ENCODE measurements at regions not wholly inside any gene's neighbourhood (a gene's known extent, or its start where the extent isn't known, plus 50 kb on each side); places are given as distances from the start of the nearest gene placed in this dataset.
"Not testable (repeated sequence)": the region's sequence is repeated elsewhere in the genome, so short reads cannot be mapped to it uniquely, and the experiment has no call there.

DNA sequence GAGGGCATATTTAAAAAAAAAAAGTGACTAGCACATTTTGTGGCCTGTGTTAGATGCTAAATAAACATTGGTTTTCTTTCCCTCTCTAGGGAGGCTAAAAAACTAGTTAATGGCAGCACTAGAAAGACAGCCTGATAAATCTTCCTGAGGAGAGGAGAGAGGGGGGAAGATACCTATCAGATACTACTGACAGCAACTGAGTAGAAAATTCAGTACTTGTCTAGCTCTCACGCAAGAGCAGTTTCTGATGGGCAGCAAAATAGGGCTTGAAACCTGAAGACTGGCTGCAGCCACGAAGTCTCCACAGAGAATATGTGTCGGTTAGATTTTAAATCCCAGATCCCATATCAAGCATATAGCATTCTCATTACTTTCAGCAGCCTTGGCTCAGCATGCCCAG lies 388.2 kb downstream of the KCNA4 start:
- Histone ChIP-seq H3K9ac (ENCODE audit: low read depth, low read length) (no peak overlapping the region), H3K4me1 (ENCODE audit: insufficient read depth, low read length) (peaks cover 6% of the 10 kb centered on the region), H3K36me3 (ENCODE audit: insufficient read depth, low read length) (no peaks in the 10 kb centered on the region), H3K9me3 (ENCODE audit: control insufficient read depth, insufficient read depth, low read length) (no peaks in the 10 kb centered on the region)

DNA sequence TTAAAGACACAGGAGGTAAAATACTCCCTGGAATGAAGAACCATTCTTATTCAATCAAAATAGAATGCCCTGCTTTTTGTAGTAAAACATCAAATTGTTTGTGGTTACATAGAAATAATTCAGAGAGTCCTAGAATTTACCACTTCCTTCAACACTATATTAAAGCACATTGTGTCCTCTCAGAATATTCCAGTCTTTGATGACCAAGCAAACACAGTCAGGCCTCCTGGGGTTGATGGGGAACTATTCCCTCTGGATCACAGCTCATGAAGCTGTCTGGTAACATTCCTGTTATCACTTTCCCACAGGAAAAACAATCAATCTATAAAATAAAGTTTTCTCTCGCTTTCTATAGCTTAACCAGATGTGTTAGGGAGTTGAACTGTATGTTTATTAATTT lies 389.3 kb downstream of the KCNA4 start:
- Histone ChIP-seq H3K9me3 (ENCODE audit: control insufficient read depth, insufficient read depth, low read length) (no peaks in the 10 kb centered on the region), H3K9ac (ENCODE audit: low read depth, low read length) (no peak overlapping the region), H3K36me3 (ENCODE audit: insufficient read depth, low read length) (no peaks in the 10 kb centered on the region), H3K4me1 (ENCODE audit: insufficient read depth, low read length) (peaks cover 11% of the 10 kb centered on the region)

DNA sequence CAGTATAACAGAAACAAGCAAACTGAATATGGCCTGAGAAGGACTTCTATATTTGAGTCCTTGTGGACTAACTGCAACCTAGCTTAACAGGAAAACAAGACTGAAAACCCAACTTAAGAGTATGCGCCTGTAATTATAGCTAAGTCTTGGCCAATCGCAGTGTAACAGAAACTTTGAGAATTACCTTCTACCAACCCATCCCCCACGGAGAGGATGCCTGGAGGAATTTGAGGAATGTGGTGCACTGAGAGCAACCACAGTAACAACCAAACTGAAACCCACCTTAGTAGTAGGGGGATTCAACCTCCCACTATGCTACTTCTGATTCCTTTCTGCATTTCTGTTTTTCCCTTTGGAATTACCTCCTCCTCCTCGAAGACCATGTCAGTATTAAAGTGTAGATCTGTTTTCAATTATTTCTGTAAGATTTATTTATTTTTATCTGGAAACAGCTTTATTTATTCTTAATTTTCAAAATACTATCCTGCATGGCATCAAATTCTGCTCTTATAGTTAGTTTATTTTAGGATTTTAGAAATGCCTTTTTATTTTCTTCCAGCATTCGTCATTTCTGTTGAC lies 393.6 kb downstream of the KCNA4 start:
- H3K4me1 ChIP-seq (ENCODE audit: insufficient read depth, low read length), result peaks cover 7% of the 10 kb centered on the region
- no peak overlapping the region for H3K9ac ChIP-seq (ENCODE audit: low read depth, low read length)
- no peaks in the 10 kb centered on the region for H3K36me3 ChIP-seq (ENCODE audit: insufficient read depth, low read length)
- no peaks in the 10 kb centered on the region for H3K9me3 ChIP-seq (ENCODE audit: control insufficient read depth, insufficient read depth, low read length)

DNA sequence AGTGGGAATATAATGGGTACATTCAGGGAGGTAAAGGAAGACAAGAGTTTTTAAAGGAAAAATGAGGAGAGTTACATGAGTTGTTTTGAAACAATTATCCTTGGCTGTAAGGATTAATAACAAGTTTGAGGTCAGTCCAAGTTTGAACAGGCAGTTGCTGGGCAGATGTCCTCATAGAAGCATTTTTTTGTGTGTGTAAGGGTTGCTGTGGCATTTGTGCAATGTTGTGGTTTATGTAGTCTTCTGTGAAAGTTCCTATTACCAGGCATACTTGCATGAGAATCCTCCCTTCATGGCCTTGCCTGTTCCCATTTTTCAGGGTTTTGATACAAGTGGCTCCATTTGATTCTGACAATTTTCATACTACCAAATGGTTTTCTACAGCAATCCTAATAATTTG lies 400.2 kb downstream of the KCNA4 start:
- Histone ChIP-seq H3K4me1 (ENCODE audit: insufficient read depth, low read length) (no peaks in the 10 kb centered on the region), H3K9me3 (ENCODE audit: control insufficient read depth, insufficient read depth, low read length) (no peaks in the 10 kb centered on the region), H3K36me3 (ENCODE audit: insufficient read depth, low read length) (no peaks in the 10 kb centered on the region), H3K9ac (ENCODE audit: low read depth, low read length) (no peak overlapping the region)

DNA sequence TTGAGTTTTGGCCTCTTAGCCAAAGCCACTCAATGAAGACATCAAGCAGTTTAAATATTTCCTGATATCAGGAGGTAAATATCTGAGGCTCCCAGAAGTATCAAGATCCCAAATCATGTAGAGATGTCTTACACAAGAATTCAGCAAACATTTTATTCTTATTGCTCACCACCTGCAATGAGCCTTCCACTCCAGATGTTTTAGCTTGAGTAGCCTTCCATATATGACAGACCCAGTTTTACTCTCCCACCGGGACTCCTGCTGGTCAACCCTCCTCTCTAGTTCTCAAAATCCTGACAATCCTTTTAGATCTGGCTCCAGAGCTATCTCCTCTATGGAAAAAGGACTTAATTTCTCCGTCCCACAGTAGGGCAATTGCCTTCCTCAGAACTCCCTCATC lies 404.4 kb downstream of the KCNA4 start:
- H3K9ac ChIP-seq (ENCODE audit: low read depth, low read length), result no peak overlapping the region
- H3K9me3 ChIP-seq (ENCODE audit: control insufficient read depth, insufficient read depth, low read length), result no peaks in the 10 kb centered on the region
- H3K4me1 ChIP-seq (ENCODE audit: insufficient read depth, low read length), result no peaks in the 10 kb centered on the region
- H3K36me3 ChIP-seq (ENCODE audit: insufficient read depth, low read length), result no peaks in the 10 kb centered on the region

DNA sequence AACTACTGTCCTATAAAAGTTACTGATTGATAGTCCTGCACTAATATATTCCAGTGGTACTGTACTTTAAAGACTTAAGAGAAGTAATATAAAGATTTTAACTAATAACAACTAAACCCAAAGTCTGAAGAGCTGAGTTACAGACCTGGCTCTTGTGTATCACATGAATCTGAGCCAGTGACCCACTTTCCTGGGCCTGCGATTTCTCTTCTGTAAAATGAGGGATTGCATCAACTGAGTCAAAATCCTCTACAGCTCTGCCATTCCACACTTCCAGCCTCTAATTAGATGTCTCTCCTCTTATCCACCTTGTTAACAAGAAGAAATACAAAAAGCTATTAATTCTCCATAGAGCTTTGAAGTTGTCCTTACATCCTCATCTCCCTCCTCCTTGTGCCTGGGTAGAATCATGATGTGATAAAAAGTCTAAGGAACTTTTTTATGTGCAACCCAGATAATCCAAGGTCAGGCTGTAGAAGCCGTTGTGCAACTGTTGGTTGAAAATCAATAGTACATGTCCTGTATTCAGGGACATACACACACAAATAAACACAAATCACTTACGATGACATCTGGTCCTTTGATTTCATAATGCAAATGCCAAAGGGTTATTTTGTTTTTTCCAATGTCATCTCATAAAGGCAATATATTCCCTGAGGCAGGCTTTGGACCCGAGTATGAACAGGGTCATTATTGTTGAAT lies 410.3 kb downstream of the KCNA4 start:
- Histone ChIP-seq H3K36me3 (ENCODE audit: insufficient read depth, low read length) (no peaks in the 10 kb centered on the region), H3K4me1 (ENCODE audit: insufficient read depth, low read length) (no peaks in the 10 kb centered on the region), H3K9me3 (ENCODE audit: control insufficient read depth, insufficient read depth, low read length) (no peaks in the 10 kb centered on the region), H3K9ac (ENCODE audit: low read depth, low read length) (no peak overlapping the region)

DNA sequence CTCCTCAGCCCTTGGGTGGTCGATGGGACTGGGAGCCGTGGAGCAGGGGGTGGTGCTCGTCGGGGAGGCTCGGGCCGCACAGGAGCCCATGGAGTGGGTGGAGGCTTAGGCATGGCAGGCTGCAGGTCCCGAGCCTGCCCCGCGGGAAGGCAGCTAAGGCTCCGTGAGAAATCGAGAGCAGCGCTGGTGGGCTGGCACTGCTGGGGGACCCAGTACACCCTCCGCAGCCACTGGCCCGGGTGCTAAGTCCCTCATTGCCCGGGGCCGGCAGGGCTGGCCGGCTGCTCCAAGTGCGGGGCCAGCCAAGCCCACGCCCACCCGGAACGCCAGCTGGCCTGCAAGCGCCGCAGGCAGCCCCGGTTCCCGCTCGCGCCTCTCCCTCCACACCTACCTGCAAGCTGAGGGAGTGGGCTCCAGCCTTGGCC lies 416.7 kb downstream of the KCNA4 start:
- not testable (repeated sequence) for H3K4me1 ChIP-seq (ENCODE audit: insufficient read depth, low read length); H3K9me3 ChIP-seq (ENCODE audit: control insufficient read depth, insufficient read depth, low read length); H3K9ac ChIP-seq (ENCODE audit: low read depth, low read length); H3K36me3 ChIP-seq (ENCODE audit: insufficient read depth, low read length)

DNA sequence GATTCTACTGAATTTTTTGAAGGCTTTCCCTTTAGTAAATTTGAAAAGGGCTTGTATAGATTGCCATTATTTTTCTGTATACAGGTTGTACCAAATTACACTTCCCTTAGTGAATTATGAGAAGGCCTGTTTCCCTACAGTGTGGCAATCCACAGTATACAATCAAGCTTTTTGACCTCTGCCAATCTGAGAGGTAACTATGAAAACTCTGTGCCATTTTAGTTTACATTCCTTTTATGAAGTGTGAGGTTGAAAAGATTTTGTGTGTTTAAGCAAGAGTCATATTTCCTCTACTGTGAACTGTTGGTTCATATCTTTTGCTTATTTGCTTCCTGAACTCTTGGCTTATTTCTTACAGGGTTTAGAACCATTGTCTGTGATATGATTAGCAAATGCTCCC lies 432.5 kb downstream of the KCNA4 start:
- H3K9me3 ChIP-seq (ENCODE audit: control insufficient read depth, insufficient read depth, low read length), result no peaks in the 10 kb centered on the region
- no peak overlapping the region for H3K9ac ChIP-seq (ENCODE audit: low read depth, low read length)
- H3K4me1 ChIP-seq (ENCODE audit: insufficient read depth, low read length), result no peaks in the 10 kb centered on the region

DNA sequence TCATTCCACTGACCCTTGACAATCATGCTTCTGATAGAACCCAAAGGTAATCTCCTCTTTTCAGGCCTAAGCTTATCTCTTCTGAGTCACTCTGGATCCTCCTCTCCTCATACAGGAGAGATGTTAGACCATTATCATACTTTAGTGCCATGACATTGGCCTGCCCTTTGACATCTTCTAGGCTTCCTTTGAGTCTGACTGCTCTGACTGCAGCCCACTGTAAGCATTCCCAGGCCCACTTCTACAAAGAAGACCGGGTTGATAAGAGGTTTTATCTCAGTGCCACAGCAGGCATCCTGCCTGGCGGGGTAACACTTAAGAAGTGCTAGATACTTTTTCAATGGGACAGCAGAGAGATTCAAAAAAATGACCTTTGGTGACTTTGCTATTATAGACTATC lies 438.0 kb downstream of the KCNA4 start:
- Histone ChIP-seq H3K9ac (ENCODE audit: low read depth, low read length) (no peak overlapping the region), H3K36me3 (ENCODE audit: insufficient read depth, low read length) (no peaks in the 10 kb centered on the region), H3K9me3 (ENCODE audit: control insufficient read depth, insufficient read depth, low read length) (no peaks in the 10 kb centered on the region), H3K4me1 (ENCODE audit: insufficient read depth, low read length) (no peaks in the 10 kb centered on the region; the same call in 1 of the 2 replicates)

More for the DNA sequence above, 432.5 kb downstream of the KCNA4 start:
- H3K36me3 ChIP-seq (ENCODE audit: insufficient read depth, low read length), result no peaks in the 10 kb centered on the region

DNA sequence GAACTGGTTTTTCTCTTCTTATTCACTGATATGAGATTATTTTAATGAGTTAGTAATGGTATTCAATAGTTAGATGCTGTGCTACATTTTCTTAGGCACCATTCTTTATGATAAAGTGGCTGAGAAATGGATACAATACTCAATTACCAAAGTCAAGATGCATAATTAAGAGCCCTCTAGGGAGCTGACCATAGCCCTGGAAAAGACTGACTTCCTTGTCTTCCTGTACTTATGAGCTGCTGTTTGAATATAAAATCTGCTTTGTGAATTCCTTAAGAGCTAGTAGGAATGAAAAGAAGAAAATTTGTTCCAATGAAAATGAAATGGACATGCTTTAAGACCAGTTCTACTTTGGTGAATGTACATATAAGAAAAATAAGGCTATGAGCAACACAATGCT lies 452.3 kb downstream of the KCNA4 start:
- no peaks in the 10 kb centered on the region for H3K9me3 ChIP-seq (ENCODE audit: control insufficient read depth, insufficient read depth, low read length)
- no peaks in the 10 kb centered on the region for H3K4me1 ChIP-seq (ENCODE audit: insufficient read depth, low read length)
- H3K9ac ChIP-seq (ENCODE audit: low read depth, low read length), result no peak overlapping the region

DNA sequence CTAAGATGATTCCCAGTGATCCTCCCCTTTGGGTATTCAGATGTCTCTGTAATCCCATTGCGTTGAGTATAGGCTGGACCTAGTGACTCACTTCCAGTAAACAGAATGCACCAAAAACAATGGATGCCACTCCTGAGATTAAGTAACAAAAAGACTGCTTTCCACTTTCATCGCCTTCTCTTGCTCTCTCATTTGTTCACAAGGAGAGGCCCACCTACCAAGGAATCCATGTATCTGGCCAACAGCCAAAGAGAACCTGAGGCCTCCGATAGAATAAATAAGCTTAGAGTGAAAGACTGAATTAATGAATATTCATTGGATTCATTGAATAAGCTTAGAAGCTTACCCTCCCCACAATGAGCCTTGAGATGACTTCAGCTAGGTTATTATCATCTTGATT lies 454.6 kb downstream of the KCNA4 start:
- no peaks in the 10 kb centered on the region for H3K36me3 ChIP-seq (ENCODE audit: insufficient read depth, low read length)
- H3K4me1 ChIP-seq (ENCODE audit: insufficient read depth, low read length), result no peaks in the 10 kb centered on the region
- no peaks in the 10 kb centered on the region for H3K9me3 ChIP-seq (ENCODE audit: control insufficient read depth, insufficient read depth, low read length)
- no peak overlapping the region for H3K9ac ChIP-seq (ENCODE audit: low read depth, low read length)

More for the DNA sequence above, 452.3 kb downstream of the KCNA4 start:
- H3K36me3 ChIP-seq (ENCODE audit: insufficient read depth, low read length), result no peaks in the 10 kb centered on the region

DNA sequence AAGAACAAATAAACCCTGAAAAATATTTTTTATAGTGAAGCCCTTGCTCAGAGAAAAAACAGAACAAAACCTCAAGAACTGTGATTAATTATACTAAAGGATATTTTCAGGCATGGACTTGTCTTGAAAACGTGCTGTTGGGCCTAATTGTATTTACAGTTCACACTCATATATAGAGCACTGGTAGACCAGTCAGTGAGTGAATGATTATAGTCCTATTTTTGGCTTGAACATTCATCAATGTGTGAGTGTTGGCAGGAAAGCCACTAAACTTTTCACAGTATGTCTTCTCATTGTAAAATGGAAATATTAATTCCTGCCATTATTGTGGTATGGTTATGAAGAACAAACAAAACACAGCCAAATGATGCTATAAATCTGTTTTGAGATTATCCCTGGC lies 462.8 kb downstream of the KCNA4 start:
- H3K9me3 ChIP-seq (ENCODE audit: control insufficient read depth, insufficient read depth, low read length), result no peaks in the 10 kb centered on the region
- no peaks in the 10 kb centered on the region for H3K4me1 ChIP-seq (ENCODE audit: insufficient read depth, low read length)

DNA sequence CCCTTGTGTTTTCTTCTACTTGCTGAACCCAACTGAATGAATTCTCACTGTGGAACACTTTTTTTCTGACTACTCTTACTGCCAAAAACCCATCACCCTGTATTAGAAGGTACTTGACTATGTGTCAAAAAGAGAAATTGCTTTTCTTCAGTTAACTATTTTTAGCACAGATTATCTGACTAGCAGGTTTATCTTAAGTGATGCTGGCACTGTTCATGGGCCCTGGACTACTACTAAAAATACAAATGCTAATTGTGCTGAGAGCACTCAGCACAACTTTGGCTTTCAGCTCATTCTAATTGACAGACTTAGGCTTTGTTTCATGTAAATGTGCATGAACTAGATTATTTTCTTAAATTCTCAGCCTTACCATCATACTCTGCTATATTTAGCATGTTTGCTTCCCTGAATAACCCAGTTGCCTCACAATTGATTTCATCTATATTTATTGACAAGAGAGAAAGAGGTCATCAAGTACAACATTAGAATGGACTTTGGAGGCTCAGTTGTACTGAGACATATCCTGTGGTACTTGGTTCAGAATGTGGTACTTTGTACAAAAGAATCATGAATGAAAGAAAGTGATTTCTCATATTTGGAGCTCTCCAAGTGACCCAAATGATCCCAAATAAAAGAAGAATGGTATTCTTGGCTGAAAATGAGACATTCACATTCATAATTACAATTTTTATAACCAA lies 478.3 kb downstream of the KCNA4 start:
- no peaks in the 10 kb centered on the region for H3K9me3 ChIP-seq (ENCODE audit: control insufficient read depth, insufficient read depth, low read length)
- no peaks in the 10 kb centered on the region for H3K4me1 ChIP-seq (ENCODE audit: insufficient read depth, low read length)
- H3K9ac ChIP-seq (ENCODE audit: low read depth, low read length), result no peak overlapping the region
- H3K36me3 ChIP-seq (ENCODE audit: insufficient read depth, low read length), result no peaks in the 10 kb centered on the region

More for the DNA sequence above, 462.8 kb downstream of the KCNA4 start:
- Histone ChIP-seq H3K36me3 (ENCODE audit: insufficient read depth, low read length) (no peaks in the 10 kb centered on the region), H3K9ac (ENCODE audit: low read depth, low read length) (no peak overlapping the region)

DNA sequence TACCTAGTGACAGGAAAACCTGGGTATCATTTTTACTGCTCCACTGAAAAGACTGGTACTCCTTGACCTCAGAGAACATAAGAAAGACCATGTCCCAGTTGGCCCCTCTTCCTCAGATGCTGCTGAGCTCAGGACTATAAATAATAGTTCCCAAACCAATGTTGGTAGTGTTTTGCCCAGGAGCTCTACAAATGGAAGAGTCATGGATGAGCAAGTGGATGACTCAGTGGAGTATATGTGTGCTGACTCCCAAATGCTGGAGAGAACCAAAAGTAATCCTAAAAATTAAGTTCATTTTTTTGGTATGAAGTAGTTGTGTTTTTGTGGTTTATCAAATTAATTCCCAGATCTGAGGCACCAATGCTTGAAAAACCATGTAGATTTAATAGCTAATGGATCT lies 482.0 kb downstream of the KCNA4 start:
- no peaks in the 10 kb centered on the region for H3K36me3 ChIP-seq (ENCODE audit: insufficient read depth, low read length)
- no peaks in the 10 kb centered on the region for H3K4me1 ChIP-seq (ENCODE audit: insufficient read depth, low read length)
- H3K9ac ChIP-seq (ENCODE audit: low read depth, low read length), result no peak overlapping the region
- H3K9me3 ChIP-seq (ENCODE audit: control insufficient read depth, insufficient read depth, low read length), result no peaks in the 10 kb centered on the region

DNA sequence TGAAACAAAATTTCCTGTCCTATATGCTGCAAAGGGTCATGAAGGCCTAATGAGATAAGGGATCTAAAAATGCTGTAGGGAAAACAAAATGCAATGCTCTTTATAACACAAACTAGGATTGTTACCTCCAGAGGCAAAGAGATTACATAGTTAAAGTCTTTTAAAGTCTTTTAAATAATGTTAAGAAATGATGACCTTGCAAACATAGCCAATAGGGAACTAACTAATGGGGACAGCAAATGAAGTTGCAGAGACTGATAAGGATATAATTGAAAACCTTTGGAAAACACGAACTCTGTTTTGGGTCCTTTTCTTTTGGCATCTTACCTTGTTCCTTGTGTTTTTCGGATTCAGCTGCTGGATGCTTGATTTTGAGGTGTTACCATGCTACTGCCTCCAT lies 485.9 kb downstream of the KCNA4 start:
- Histone ChIP-seq H3K9me3 (ENCODE audit: control insufficient read depth, insufficient read depth, low read length) (no peaks in the 10 kb centered on the region; the same call in 1 of the 2 replicates), H3K36me3 (ENCODE audit: insufficient read depth, low read length) (no peaks in the 10 kb centered on the region), H3K4me1 (ENCODE audit: insufficient read depth, low read length) (no peaks in the 10 kb centered on the region), H3K9ac (ENCODE audit: low read depth, low read length) (no peak overlapping the region)
